ENCODE measurements at regions not wholly inside any gene's neighbourhood (a gene's known extent, or its start where the extent isn't known, plus 50 kb on each side); places are given as distances from the start of the nearest gene placed in this dataset.

GRCh38 chr9:129400001-129400970 is 220.6 kb downstream of the C9orf50 start:
- TF ChIP-seq REST (IDR thresholded peaks at IDR 0.05; ENCODE audit: low read depth) (no peak), POLR2A (IDR thresholded peaks at IDR 0.05; ENCODE audit: borderline replicate concordance, extremely low read depth, insufficient read depth, insufficient read length) (no peak), CTCF (IDR thresholded peaks at IDR 0.05 in 2 of 3, conservative IDR thresholded peaks at IDR 0.05 in 1 of 3; ENCODE audit: borderline replicate concordance in 1 of 3, insufficient read depth in 1 of 3, low read depth in 2 of 3, low read length in 2 of 3) (no peak), POLR2AphosphoS5 (IDR thresholded peaks at IDR 0.05; ENCODE audit: low read depth, low read length) (no peak), FOSL1 (IDR thresholded peaks at IDR 0.05; ENCODE audit: low read depth) (no peak)
